ENCODE measurements at regions not wholly inside any gene's neighbourhood (a gene's known extent, or its start where the extent isn't known, plus 50 kb on each side); places are given as distances from the start of the nearest gene placed in this dataset.

GRCh38 chr6:28767133-28767532, 156.7 kb downstream of the TRIM27 start:
- H3K4me3 ChIP-seq (ENCODE audit: low read depth, low read length) = no peak overlapping the region
- no peak for TF ChIP-seq CTCF (IDR thresholded peaks at IDR 0.05; ENCODE audit: borderline replicate concordance, insufficient read depth, low read depth, low read length)

GRCh38 chr6:28767691-28768090, 156.1 kb downstream of the TRIM27 start:
- no peak for TF ChIP-seq CTCF (IDR thresholded peaks at IDR 0.05; ENCODE audit: borderline replicate concordance, insufficient read depth, low read depth, low read length)
- no peak overlapping the region for H3K4me3 ChIP-seq (ENCODE audit: low read depth, low read length)

GRCh38 chr6:28768187-28768913, 155.4 kb downstream of the TRIM27 start:
- H3K4me3 ChIP-seq (ENCODE audit: low read depth, low read length) = no peak overlapping the region
- no peak for TF ChIP-seq CTCF (IDR thresholded peaks at IDR 0.05; ENCODE audit: borderline replicate concordance, insufficient read depth, low read depth, low read length)

- no peak overlapping the region for H3K4me3 ChIP-seq (ENCODE audit: low read depth, low read length)
- no peak for TF ChIP-seq CTCF (IDR thresholded peaks at IDR 0.05; ENCODE audit: borderline replicate concordance, insufficient read depth, low read depth, low read length)
These were observed 154.0 kb downstream of the TRIM27 start for GRCh38 chr6:28769626-28770402.

GRCh38 chr6:28770732-28771131, 153.1 kb downstream of the TRIM27 start:
- TF ChIP-seq CTCF (IDR thresholded peaks at IDR 0.05; ENCODE audit: borderline replicate concordance, insufficient read depth, low read depth, low read length) = no peak

GRCh38 chr6:28771401-28772267, 152.2 kb downstream of the TRIM27 start:
- H3K4me3 ChIP-seq (ENCODE audit: low read depth, low read length) = no peak overlapping the region
- peak; percentile 11; the same call in 1 of the 2 replicates for TF ChIP-seq CTCF (IDR thresholded peaks at IDR 0.05; ENCODE audit: borderline replicate concordance, insufficient read depth, low read depth, low read length)

More at GRCh38 chr6:28770732-28771131, 153.1 kb downstream of the TRIM27 start:
- H3K4me3 ChIP-seq (ENCODE audit: low read depth, low read length) = no peak overlapping the region
